HG03558 (cell line): ENCODE measurements at regions not wholly inside any gene's neighbourhood (a gene's known extent, or its start where the extent isn't known, plus 50 kb on each side); places are given as distances from the start of the nearest gene placed in this dataset.
"Not testable (repeated sequence)": the region's sequence is repeated elsewhere in the genome, so short reads cannot be mapped to it uniquely, and the experiment has no call there.

ENCODE experiments used
- ATAC-seq: cut with Tn5 transposase; IDR thresholded peaks from one replicate; pipeline ENCODE4 v1.9.1; 2021; ENCODE audit warnings: moderate number of reproducible peaks; ENCODE audit not compliant: unreplicated experiment; ENCODE audit errors: extremely low read depth

- not testable (repeated sequence) for ATAC-seq
Measured at GRCh38 chr2:37722971-37723370, 51.5 kb upstream of the CDC42EP3 start.

GRCh38 chr2:37730037-37730818 lies 58.8 kb upstream of the CDC42EP3 start:
- ATAC-seq = no peak

- ATAC-seq = not testable (repeated sequence)
Measured at GRCh38 chr2:37732412-37732811, 61.0 kb upstream of the CDC42EP3 start.

- no peak for ATAC-seq
Measured at GRCh38 chr2:37733251-37733650, 61.8 kb upstream of the CDC42EP3 start.

GRCh38 chr2:37733955-37734354 lies 62.5 kb upstream of the CDC42EP3 start:
- ATAC-seq = not testable (repeated sequence)

GRCh38 chr2:37734891-37735523 lies 63.6 kb upstream of the CDC42EP3 start:
- ATAC-seq = not testable (repeated sequence)

- not testable (repeated sequence) for ATAC-seq
Measured at GRCh38 chr2:37735524-37735910, 64.1 kb upstream of the CDC42EP3 start.

GRCh38 chr2:37737507-37737906 lies 66.1 kb upstream of the CDC42EP3 start:
- ATAC-seq = no peak

GRCh38 chr2:37738266-37738885 lies 66.9 kb upstream of the CDC42EP3 start:
- no peak for ATAC-seq

- no peak for ATAC-seq
Measured at GRCh38 chr2:37739153-37739552, 67.7 kb upstream of the CDC42EP3 start.

GRCh38 chr2:37740164-37740739 lies 68.8 kb upstream of the CDC42EP3 start:
- no peak for ATAC-seq

GRCh38 chr2:37742286-37742685 lies 70.8 kb upstream of the CDC42EP3 start:
- no peak for ATAC-seq

GRCh38 chr2:37744010-37744409 lies 72.6 kb upstream of the CDC42EP3 start:
- no peak for ATAC-seq

- not testable (repeated sequence) for ATAC-seq
Measured at GRCh38 chr2:37744961-37745360, 73.5 kb upstream of the CDC42EP3 start.

- ATAC-seq = not testable (repeated sequence)
Measured at GRCh38 chr2:37746011-37746410, 74.6 kb upstream of the CDC42EP3 start.

GRCh38 chr2:37746883-37747282 lies 75.4 kb upstream of the CDC42EP3 start:
- ATAC-seq = no peak

GRCh38 chr2:37748541-37748940 lies 77.1 kb upstream of the CDC42EP3 start:
- no peak for ATAC-seq

GRCh38 chr2:37750286-37750685 lies 78.8 kb upstream of the CDC42EP3 start:
- not testable (repeated sequence) for ATAC-seq

GRCh38 chr2:37752766-37753165 lies 81.3 kb upstream of the CDC42EP3 start:
- no peak for ATAC-seq

- ATAC-seq = no peak
Measured at GRCh38 chr2:37753758-37754157, 82.3 kb upstream of the CDC42EP3 start.
